Thymus (tissue), 11 donors: ENCODE measurements at regions not wholly inside any gene's neighbourhood (a gene's known extent, or its start where the extent isn't known, plus 50 kb on each side); places are given as distances from the start of the nearest gene placed in this dataset.
"Not testable (repeated sequence)": the region's sequence is repeated elsewhere in the genome, so short reads cannot be mapped to it uniquely, and the experiment has no call there.

ENCODE experiments used
- DNase-seq, 9 donors: peaks; one replicate each; pipeline ENCODE4 v3.0.0-alpha.2; 2013; ENCODE audit warnings: low spot score in 9 of 9, low read depth in 6 of 9, missing footprints in 1 of 9
- H3K27ac ChIP-seq, 2 donors: one replicate each; pipeline ENCODE4 v1.5.1; 2013; ENCODE audit warnings: control low read depth in 1 of 2, low read depth in 1 of 2, low read length in 1 of 2, mild to moderate bottlenecking in 1 of 2, moderate library complexity in 1 of 2
- H3K27me3 ChIP-seq, 2 donors: one replicate each; pipeline ENCODE4 v1.5.1; 2013; ENCODE audit warnings: low read length in 1 of 2; ENCODE audit not compliant: control insufficient read depth in 2 of 2, insufficient read depth in 1 of 2
- H3K36me3 ChIP-seq, 2 donors: one replicate each; pipeline ENCODE4 v1.5.1; 2013; ENCODE audit warnings: low read length in 1 of 2, mild to moderate bottlenecking in 1 of 2, moderate library complexity in 1 of 2; ENCODE audit not compliant: control insufficient read depth in 2 of 2, insufficient read depth in 2 of 2
- H3K4me1 ChIP-seq, 2 donors: one replicate each; pipeline ENCODE4 v1.5.1; 2013; ENCODE audit warnings: low read length in 2 of 2; ENCODE audit not compliant: control insufficient read depth in 2 of 2, insufficient read depth in 2 of 2
- H3K4me3 ChIP-seq, 2 donors: one replicate each; pipeline ENCODE4 v1.5.1; 2013; ENCODE audit warnings: low read length in 2 of 2, control low read depth in 1 of 2, mild to moderate bottlenecking in 1 of 2
- H3K9me3 ChIP-seq, 2 donors: one replicate each; pipeline ENCODE4 v1.5.1; 2013; ENCODE audit warnings: low read length in 1 of 2, mild to moderate bottlenecking in 1 of 2; ENCODE audit not compliant: control insufficient read depth in 2 of 2, insufficient read depth in 1 of 2
- WGBS: extraction: QIAGEN DNeasy Blood & Tissue Kit; methylation state at CpG from one replicate; pipeline ENCODE4 v1.1.7; 2013; 5-methylcytosine and 5-hydroxymethylcytosine counted together
- donor health status: healthy.

GRCh38 chr2:44051593-44052347 lies 56.0 kb upstream of the LRPPRC start:
- no peak for DNase-seq
- H3K27ac ChIP-seq: no peak overlapping the region
- H3K9me3 ChIP-seq: no peaks in the 10 kb centered on the region
- H3K27me3 ChIP-seq: peaks cover 0 to 2% of the 10 kb centered on the region in 2 donors
- no peak overlapping the region for H3K4me3 ChIP-seq
- 96% methylated on average over 7 of the region's 7 CpGs for WGBS
- H3K4me1 ChIP-seq: no peaks in the 10 kb centered on the region
- no peaks in the 10 kb centered on the region for H3K36me3 ChIP-seq

- H3K27ac ChIP-seq: no peak overlapping the region
- WGBS: 96% methylated on average over 8 of the region's 8 CpGs
- no peaks in the 10 kb centered on the region for H3K36me3 ChIP-seq
- no peaks in the 10 kb centered on the region for H3K27me3 ChIP-seq
- no peaks in the 10 kb centered on the region for H3K4me1 ChIP-seq
- H3K4me3 ChIP-seq: no peak overlapping the region
- no peaks in the 10 kb centered on the region for H3K9me3 ChIP-seq
- no peak for DNase-seq
Observed at GRCh38 chr2:44052584-44052983, 56.8 kb upstream of the LRPPRC start.

- Histone ChIP-seq H3K27ac (no peak overlapping the region), H3K9me3 (no peaks in the 10 kb centered on the region), H3K4me1 (no peaks in the 10 kb centered on the region), H3K36me3 (no peaks in the 10 kb centered on the region), H3K27me3 (no peaks in the 10 kb centered on the region), H3K4me3 (no peak overlapping the region)
- no peak for DNase-seq
- 97% methylated on average over 2 of the region's 2 CpGs for WGBS
Observed at GRCh38 chr2:44053052-44053451, 57.3 kb upstream of the LRPPRC start.

- Histone ChIP-seq H3K9me3 (no peaks in the 10 kb centered on the region), H3K4me3 (no peak overlapping the region), H3K27ac (no peak overlapping the region), H3K4me1 (no peaks in the 10 kb centered on the region), H3K36me3 (no peaks in the 10 kb centered on the region), H3K27me3 (no peaks in the 10 kb centered on the region)
- DNase-seq: no peak
- WGBS: 96% methylated on average over 4 of the region's 4 CpGs
Observed at GRCh38 chr2:44053456-44053855, 57.7 kb upstream of the LRPPRC start.

DNA sequence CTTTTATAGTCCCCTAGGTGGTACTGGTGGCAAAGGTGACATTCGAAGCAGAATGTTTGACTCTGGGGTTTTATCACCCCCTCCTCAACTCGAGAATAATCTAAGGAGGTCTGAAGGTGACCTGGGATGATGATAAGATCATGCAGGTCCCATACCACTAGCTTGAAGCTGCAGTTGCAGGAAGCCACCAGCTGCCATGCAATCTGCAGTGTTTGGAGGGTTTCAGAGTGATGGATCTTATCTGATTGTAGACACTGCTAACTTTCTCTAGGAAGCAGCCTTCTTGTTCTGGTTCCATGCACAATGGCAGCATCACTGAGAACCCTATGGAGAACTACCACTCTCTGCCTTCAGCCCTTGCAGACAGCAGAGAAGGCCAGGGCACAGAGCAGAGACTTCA lies 59.4 kb upstream of the LRPPRC start:
- H3K4me3 ChIP-seq: no peak overlapping the region
- WGBS: 52% methylated on average over 2 of the region's 2 CpGs
- DNase-seq: no peak
- no peaks in the 10 kb centered on the region for H3K9me3 ChIP-seq
- no peak overlapping the region for H3K27ac ChIP-seq
- no peaks in the 10 kb centered on the region for H3K36me3 ChIP-seq
- H3K27me3 ChIP-seq: no peaks in the 10 kb centered on the region
- no peaks in the 10 kb centered on the region for H3K4me1 ChIP-seq

GRCh38 chr2:44055664-44056063 lies 59.9 kb upstream of the LRPPRC start:
- Histone ChIP-seq H3K27me3 (no peaks in the 10 kb centered on the region), H3K36me3 (no peaks in the 10 kb centered on the region), H3K27ac (no peak overlapping the region), H3K4me3 (no peak overlapping the region), H3K4me1 (no peaks in the 10 kb centered on the region), H3K9me3 (no peaks in the 10 kb centered on the region)
- WGBS: 95% methylated on average over 7 of the region's 7 CpGs
- DNase-seq: no peak

DNA sequence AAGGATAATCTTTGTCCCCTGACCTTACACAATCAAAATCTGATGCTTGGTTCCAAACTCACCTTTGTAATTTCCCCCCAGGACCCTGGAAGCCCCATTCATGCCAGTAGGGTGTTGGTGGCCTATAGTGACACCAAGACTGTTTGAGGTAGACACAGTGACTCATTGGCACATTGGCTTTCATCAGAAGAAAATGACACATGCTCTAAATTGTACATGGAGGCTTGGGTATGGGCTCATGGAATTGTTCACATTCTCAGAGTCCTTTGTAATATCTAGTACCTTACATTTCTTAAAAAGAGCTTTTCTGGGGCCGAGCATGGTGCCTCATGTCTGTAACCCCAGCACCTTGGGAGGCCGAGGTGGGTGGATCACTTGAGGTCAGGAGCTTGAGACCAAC lies 61.2 kb upstream of the LRPPRC start:
- Histone ChIP-seq H3K4me1 (no peaks in the 10 kb centered on the region), H3K27ac (no peak overlapping the region), H3K4me3 (no peak overlapping the region), H3K36me3 (no peaks in the 10 kb centered on the region), H3K27me3 (no peaks in the 10 kb centered on the region), H3K9me3 (no peaks in the 10 kb centered on the region)
- 98% methylated on average over 2 of the region's 2 CpGs for WGBS
- DNase-seq: no peak

- not testable (repeated sequence) for H3K36me3 ChIP-seq
- 86% methylated on average over 1 of the region's 1 CpG for WGBS
Observed at GRCh38 chr2:44060286-44060685, 64.5 kb upstream of the LRPPRC start.

DNA sequence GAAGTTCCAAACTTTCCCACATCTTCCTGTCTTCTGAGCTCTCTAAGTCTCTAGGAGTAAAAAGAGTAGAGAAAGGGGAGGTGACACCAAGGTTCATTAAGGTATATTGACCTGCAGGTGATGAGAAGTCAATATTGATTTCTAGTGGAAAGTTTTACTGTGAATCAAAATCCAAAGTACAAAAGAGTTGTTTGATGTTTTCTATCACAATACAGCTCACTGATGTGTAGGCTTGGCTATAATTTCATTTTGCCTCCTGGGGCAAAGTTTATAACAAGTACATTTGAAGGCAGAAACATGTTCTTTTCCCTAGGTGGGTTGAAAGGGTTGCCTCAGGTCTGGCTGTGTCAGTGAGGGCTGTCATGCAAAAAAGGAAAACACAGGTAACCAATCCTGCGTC lies 65.2 kb upstream of the LRPPRC start:
- no peak for DNase-seq
- Histone ChIP-seq H3K4me3 (no peak overlapping the region), H3K27me3 (no peaks in the 10 kb centered on the region), H3K36me3 (no peaks in the 10 kb centered on the region), H3K4me1 (no peaks in the 10 kb centered on the region), H3K9me3 (peaks cover 0 to 4% of the 10 kb centered on the region in 2 donors), H3K27ac (no peak overlapping the region)
- WGBS: 98% methylated on average over 1 of the region's 1 CpG

More at GRCh38 chr2:44060286-44060685, 64.5 kb upstream of the LRPPRC start:
- not testable (repeated sequence) for H3K4me1 ChIP-seq, H3K9me3 ChIP-seq, DNase-seq, H3K27me3 ChIP-seq, H3K4me3 ChIP-seq, H3K27ac ChIP-seq
